ENCODE measurements at regions not wholly inside any gene's neighbourhood (a gene's known extent, or its start where the extent isn't known, plus 50 kb on each side); places are given as distances from the start of the nearest gene placed in this dataset.

DNA sequence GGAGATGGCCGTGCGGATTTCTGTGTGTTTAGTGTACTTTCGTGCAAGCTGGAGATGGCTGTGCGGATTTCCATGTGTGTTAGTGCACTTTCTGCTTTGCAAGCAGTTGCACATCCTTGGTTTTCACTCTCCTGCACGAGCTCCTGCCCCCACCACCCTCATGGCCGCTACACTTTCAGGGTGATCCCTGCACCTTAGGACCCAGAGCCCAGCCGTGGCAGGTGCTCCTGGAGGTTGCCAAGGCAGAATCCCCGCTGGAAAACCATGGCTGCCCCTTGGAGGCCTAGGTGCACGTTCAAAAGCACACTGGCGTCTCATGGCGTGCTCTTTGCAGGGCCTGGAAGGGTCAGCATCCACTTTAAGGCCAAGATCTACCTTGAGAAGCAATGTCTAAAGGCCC is 311.0 kb upstream of the TNRC6C start:
- no peak for DNase-seq (ENCODE audit: low read depth)

DNA sequence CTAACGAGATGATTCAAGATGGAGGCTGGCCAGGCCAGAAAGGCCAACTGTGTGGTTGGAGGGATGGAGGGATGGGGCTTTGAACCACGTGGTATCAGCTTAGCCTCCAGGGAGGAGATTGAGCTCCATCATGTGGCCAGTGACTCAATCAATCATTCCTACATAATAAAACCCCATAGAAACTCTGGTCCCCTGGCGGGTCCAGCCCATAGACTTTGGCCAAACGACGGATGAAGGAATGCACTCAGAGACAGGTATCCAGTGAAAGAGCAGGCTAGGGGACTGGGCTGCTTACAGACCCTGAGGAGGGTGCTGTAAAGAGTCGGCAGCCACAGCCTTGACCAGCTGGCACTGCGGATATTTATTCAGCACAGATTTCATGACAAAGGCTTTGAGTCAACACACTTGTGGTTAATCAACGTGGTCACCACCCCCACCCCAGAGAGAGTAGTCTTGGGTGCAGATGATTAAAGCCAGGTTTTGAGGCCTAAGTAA is 308.7 kb upstream of the TNRC6C start:
- peak; percentile 3 for DNase-seq (ENCODE audit: low read depth)

DNA sequence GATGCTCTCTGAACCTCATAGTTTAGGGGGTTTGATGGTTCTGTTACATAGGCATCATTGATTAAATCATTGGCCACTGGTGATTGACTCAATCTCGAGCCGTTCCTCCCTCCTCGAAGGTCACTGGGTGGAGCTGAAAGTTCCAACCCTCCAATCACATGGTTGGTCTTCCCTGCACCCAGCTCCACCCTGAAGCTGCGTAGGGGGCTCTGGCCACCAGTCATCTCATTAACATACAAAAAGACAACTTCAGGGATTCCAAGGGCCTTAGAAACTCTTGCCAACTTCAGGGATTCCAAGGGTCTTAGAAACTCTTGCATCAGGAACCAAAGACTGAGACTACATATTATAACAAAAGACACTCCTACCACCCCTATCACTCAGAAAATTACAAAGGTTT is 306.5 kb upstream of the TNRC6C start:
- DNase-seq (ENCODE audit: low read depth): no peak

DNA sequence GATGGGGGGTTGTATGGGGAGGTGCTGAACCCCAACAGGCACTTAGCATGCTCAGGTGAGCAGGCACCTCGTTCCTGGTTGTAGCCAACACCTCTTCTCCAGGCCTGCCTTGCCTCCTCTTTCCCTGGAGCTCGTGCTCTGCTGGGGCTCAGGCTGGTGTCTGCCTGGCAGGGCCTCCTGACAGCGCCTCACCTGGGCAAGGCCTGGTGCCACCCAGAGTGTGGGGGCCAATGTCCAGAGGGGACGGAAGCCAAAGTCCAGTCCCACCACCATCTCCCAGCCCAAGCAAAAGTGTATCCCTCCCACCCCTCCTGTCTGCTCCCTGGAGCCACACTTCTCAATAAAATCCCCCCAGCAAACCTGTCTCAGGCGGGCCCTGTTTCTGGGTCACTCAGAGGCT is 304.2 kb upstream of the TNRC6C start:
- no peak for DNase-seq (ENCODE audit: low read depth)

DNA sequence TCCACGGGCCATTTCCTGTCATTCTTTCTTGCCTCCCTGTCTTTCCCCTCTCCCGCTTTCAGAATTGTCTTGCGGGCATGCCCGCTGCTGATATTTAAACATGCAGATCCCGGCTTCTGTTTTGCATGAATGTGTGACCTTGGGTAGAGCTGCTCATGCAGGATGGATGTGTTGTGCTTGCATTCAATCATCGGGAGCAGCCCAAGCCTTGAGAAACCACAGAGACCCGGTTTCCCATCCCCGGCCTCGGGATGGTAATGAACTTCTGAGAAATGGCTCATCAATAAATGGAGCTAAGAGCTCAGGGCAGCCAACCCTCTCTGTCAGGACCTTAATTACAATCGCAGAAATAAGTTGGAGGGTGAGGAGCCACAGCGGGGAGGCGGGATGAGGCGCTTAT is 303.7 kb upstream of the TNRC6C start:
- no peak for DNase-seq (ENCODE audit: low read depth)

DNA sequence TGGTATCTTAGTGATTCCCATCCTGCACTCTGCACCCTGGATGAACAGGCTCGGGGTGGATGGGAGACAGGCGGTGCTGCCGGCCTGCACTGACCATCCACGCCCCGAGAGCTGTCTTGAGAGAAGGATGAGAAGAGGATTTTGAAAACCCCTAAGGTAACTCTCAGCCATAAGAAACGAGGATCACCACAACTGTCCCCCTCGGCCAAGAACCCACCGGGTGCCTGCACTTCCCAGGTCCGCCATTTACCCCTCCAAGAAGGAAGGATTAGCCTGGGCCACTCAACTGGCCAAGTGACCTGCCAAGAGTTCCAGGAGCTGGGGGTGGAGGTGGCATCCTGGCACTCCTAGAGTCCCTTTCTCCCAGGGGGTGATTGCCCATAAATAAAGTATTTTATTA is 302.4 kb upstream of the TNRC6C start:
- no peak for DNase-seq (ENCODE audit: low read depth)

DNA sequence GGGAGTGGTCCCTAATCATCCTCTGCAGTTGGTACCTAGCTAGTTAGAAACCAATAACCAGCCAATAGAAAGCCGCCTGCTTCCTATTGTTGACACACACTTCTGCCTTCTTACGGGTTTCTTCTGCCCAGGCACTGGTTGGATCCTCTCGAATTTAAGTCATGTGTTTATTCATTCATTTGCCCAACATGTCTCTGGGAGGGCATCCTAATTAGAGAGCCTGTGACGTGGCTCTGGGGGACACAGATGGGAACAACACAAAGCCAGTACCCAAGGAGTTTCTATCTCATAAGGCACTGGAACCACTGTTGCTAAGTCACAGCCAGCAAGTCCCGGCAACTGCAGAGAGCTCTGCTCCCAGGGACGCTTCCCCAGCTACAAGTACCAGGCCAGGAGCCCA is 300.7 kb upstream of the TNRC6C start:
- DNase-seq (ENCODE audit: low read depth): no peak

DNA sequence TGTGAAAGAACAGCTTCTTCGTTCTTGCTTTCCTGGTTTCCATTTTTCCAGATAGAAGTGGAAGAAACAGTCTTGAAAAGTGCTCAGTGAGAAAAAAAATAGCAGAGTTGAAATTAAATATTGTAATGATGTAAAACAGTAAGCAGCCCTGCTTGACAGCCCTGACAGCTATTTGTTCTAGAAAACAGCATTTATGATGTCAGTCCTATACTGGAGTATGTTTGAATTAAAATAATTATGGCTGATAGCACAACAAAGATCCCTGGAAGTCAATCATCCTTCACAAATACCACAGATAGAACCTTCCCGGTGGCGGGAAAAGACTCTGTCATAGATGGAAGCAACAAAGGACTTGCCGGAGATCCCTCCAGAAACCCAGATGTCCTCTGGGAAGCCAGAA is 298.0 kb upstream of the TNRC6C start:
- DNase-seq (ENCODE audit: low read depth): no peak

DNA sequence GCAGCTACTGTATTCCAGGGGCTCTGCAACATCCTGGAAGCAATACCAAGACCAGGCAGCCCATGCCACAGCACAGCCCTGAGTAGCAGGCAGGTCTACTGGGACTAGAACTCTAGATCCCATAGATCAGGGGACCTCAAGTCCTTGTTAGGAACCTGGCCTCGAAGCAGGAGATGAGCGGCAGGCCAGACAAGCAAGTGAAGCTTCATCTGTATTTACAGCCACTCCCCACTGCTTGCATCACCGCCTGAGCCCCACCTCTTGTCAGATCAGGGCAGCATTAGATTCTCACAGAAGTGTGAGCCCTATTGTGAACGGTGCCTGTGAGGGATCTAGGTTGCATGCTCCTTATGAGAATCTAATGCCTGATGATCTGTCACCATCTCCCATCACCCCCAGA is 295.7 kb upstream of the TNRC6C start:
- DNase-seq (ENCODE audit: low read depth): no peak

DNA sequence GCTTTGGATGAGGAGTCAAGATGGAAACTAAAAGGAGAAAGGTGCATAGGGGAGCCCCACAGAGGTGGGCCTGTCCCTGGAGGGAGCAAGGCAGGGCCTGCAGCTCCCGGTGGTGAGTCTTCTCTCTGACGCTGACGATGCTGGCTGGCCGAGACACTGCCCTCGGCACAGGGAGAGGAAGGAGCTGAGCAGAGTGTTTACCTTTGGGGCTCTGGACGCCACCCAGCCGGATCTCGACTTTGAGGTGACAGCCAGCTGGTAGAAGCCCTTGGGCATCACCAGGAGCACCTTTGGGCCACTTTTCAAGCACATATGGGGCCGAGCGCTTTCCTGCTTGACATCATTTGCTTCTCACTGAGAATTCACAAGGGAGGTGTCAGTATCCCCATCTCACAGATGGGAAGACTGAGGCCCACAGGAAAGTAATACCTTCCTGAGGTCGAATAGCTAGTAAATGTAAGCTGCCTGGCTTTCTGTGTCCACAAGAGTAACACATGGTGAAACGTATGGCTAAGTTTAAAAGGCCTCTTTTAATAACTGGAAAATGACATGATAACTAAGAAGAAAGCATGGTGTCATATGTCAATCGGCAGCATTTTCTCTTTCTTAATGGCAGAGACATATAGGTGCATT is 294.3 kb upstream of the TNRC6C start:
- DNase-seq (ENCODE audit: low read depth): no peak

DNA sequence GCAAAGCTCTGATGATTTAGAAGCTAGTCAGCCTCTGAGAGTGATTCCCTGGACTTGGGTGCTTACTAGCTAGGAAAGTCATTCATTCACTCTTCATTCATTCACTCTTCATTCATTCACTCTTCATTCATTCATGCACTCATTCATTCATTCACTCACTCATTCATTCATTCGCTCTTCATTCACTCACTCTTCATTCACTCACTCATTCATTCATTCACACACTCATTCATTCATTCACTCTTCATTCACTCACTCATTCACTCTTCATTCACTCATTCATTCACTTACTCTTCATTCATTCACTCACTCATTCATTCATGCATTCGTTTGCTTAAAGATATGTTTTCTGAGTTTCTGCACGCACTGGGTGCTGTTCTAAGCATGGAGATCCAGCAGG is 292.7 kb upstream of the TNRC6C start:
- DNase-seq (ENCODE audit: low read depth): no peak

DNA sequence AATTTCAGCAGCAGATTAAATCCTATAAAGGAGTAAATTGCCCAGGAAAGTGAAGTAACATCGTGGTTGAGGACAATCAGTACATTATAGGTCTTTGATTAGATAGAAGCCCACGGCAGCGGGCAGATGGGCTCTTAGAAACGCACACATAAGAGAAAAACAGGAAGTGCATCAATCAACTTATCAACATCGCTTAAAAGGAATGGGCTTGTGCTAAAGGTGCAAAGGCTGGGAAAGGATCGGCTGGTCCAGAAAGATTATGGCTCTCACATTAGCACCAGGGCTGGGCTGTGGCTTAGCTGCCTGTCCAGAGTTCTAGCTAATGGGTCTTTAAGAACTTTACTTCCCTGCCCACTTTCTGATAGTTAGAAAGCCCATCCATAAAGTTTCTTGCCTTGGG is 292.0 kb upstream of the TNRC6C start:
- no peak for DNase-seq (ENCODE audit: low read depth)

DNA sequence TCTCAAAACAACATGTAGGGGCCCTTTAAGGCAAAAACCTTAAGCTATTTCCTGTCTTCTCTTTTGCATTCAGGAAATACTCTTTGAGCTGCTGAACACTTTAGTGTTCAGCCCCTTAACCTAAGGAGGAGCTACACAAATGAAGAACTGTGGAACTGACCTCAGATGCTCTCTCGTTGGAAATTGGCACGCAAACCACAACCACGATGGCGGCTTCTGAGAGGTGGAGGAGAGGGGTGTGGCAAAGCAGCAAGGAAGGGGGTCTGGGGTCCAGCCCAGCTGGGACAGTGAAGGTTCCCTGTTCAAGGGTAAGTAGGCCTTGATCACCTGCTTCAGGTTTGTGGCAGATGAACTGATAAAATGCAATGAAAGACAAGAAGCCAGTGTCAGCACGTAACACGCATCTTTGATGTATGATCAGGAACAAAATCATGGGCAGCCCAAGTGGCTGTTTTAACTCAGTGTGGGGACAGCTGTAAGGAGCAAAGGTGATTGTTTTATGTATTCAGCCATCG is 291.6 kb upstream of the TNRC6C start:
- no peak for DNase-seq (ENCODE audit: low read depth)

DNA sequence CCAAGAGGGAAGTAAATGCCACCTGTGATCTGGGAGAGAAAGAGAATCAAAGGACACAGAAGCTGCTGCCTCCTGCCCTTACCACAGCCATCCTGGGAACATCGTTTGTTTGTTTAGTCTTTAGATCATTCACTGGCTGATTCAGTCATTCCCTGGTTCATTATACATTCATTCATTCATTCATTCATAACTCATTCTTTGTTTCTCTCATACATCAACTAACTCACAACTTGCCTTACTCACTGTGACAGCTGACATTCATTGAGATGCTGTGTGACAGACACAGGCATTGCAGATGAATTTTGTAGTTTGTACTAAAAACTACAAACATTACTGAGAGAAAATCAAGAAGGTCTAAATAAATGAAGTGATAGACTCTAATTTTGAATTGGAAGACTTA is 291.0 kb upstream of the TNRC6C start:
- no peak for DNase-seq (ENCODE audit: low read depth)

DNA sequence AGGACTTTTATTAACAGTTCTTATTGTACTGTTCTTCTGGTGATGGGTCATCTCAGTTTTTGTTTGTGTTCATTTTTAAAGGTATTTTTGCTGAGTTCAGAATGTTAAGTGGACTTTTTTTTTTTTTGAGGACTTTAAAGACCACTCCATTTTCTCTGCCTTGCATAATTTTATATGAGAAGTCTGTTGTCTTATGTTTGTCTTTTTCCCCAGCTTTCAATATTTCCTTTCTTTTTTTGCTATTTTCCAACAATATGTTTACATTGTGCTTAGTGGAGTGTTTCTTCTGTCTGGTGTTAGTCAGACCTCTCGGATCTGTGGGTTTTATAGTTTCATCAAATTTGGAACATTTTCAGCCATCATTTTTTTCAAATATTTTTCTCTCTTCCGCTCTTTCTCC is 290.0 kb upstream of the TNRC6C start:
- DNase-seq (ENCODE audit: low read depth): no peak

DNA sequence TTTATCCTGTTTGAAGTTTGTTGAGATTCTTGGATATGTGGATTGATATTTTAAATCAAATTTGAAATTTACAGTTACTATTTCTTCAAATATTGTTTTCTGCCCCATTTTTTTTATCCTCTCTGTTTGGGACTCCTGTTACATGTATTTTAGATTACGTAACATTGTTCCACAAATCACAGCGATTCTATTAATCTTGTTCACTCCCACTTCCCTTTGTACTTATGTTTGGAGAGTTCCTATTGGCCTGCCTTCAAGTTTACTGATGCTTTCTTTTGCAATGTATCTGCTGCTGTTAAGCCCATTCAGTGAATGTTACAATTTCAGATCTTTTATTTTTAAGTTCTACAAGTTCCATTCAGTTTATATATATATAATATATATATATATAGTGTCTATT is 288.3 kb upstream of the TNRC6C start:
- no peak for DNase-seq (ENCODE audit: low read depth)

DNA sequence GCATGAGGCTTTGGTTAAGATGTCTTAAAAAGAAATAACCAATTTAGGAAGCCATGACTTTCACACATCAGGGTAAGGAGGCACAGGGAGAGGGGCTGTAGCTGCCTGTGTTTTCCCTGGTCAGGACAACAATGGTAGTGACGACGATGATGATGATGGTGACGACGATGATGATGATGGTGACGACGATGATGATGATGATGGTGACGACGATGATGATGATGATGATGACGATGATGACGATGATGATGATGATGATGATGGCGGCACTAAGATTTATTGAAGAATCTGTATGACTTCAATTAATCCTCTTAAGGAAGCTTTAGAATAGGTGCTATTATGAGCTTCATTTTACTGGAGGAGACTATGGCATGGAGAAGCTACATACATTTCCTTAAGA is 284.1 kb upstream of the TNRC6C start:
- DNase-seq (ENCODE audit: low read depth): no peak

DNA sequence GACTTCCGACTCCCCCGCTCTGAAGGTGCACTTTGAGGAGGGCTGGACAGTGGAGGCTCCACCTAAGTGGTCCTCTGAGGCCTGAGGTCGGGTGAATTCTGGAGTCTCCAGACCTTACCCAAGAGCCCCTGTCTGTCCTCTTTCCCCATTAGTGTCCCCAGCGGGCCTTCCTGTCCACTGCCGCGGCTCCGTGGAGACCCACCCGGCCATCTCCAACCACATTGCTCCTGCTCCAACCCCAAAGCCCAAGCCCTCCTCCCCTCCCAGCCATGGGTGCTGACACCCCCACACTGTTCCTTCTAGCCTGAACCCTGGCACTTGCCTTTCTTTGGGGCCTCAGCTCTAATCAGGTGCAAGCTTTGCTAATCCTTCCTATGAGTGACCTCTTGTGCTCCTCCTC is 283.1 kb upstream of the TNRC6C start:
- DNase-seq (ENCODE audit: low read depth): no peak

DNA sequence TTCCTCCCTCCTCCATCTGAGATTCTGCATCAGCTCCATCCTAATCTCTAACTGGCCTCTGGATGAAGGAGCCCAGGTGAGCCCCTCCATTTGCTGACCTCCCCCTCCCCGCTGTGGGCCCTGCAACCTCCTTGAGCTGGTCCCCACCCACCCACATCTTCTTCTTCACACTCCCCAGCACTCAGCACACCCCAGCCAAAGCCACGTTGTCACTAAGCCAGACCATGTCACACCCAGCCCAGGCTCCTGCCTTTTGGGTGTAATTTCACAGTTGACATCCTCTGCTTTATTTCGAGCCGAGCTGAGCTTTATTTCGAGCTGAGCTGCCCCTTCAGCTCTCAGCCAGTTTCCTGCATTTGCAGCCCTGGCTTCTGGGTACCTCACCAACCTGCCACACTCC is 282.7 kb upstream of the TNRC6C start:
- no peak for DNase-seq (ENCODE audit: low read depth)

DNA sequence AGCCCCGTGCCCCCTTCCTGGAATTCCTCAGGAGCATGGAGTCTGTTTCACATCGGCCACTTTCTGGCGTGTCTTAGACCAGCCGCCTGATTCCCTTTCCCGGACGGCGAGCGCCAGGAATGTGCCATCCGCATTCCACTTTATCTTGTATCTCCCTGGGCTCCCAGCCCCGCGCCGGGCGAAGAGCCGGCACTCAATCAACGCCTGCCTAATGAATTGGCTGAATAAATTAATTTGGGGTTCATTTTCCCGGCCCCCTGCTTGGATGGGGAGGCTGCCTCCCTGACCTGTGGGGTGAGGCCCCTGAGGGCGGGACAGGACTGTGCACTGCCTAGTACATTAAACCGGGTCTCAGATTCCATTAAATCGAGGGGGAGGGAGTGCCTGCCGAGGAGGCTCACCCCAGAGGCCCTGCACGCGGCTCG is 282.3 kb upstream of the TNRC6C start:
- no peak for DNase-seq (ENCODE audit: low read depth)

DNA sequence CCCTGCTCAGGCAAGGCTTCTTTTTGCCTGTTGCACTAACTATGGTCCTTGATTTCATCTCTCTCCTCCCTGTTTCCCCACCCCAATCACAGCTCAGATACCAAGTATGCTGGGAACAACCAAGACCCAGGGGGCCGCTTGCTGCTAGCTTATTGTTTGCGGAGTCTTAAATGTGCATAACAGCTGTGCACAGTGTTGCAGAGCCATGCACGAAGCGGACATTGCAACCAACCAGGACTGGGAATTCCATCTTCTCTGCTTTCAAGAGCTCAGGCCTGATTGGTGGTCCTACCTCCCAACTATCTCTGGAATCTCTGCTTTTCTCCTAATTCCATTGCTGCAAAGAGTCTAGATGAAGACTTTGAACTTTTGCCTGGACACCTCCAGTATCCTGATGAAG is 281.3 kb upstream of the TNRC6C start:
- no peak for DNase-seq (ENCODE audit: low read depth)

DNA sequence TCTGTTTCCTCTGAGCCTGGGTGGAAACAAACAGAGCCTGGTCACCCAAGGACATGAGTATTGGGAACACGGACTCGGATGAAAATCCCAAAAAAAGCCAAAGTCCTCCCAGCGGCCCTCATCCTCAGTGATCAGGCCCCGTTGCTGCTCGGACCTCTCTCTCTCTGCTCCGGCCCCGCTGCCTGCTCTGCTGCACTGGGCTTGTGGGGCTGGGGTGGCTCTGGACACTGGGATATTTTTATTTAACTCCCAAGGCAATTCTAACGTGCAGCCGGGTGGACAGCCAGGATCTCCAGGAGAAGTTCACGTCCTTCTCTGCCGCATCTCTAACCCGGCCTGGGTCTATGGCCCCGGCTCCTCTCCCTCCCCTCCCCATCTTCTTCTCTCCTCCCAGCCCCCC is 280.9 kb upstream of the TNRC6C start:
- DNase-seq (ENCODE audit: low read depth): no peak

DNA sequence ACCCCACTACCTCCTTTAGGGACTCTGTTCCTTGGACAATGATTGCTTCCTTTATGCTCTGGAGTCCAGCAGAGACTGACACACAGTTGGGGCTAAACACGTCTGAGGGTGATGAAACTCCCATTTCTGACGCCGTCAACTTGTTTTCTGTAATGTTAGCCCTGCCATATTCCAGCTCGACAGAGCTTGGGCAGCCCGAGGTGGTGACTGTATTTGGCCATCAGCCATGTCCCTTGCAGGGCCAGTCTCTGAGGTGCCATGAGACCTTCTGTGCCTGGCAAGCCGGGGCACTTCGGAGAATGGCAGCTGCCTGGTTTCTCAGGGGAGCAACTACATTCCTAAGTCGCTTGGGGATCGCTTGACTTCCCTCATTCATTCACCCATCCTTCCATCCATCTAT is 278.9 kb upstream of the TNRC6C start:
- DNase-seq (ENCODE audit: low read depth): no peak

DNA sequence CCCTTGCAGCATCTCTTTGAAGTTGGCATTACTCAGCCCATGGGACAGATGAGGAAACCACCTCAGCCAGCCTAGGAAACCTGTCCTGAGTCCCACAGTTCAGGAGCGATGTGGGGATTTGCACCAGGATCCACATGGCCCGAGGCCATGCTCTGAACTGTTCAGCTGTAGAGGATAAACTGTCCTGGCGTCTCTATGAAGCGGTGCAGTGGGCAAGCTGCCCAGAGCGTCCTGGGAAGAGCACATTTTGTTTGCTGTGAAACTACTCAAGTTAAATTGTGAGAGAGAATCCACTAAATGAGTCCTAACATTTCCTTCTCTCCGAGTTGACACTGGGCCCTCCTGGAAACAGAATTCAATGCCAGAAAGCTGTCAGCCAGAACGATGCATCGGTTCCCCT is 276.6 kb upstream of the TNRC6C start:
- DNase-seq (ENCODE audit: low read depth): no peak
